ENCODE measurements at regions not wholly inside any gene's neighbourhood (a gene's known extent, or its start where the extent isn't known, plus 50 kb on each side); places are given as distances from the start of the nearest gene placed in this dataset.
A peak's percentile ranks its signal among the peaks of the same experiment; 100 is the strongest.

- no peak overlapping the region for H3K4me3 ChIP-seq
- H4K20me1 ChIP-seq (ENCODE audit: insufficient read depth, poor library complexity, severe bottlenecking) = no peaks in the 10 kb centered on the region
- no peaks in the 10 kb centered on the region for H3K36me3 ChIP-seq (replicated peaks; ENCODE audit: insufficient read depth, low read depth)
- H3K27ac ChIP-seq = no peak overlapping the region
- no peak overlapping the region for H2AFZ ChIP-seq
- no peak for TF ChIP-seq EZH2phosphoT487 (IDR thresholded peaks at IDR 0.05; ENCODE audit: low read depth, severe bottlenecking, unreplicated experiment)
- TF ChIP-seq EZH2 (IDR thresholded peaks at IDR 0.05; ENCODE audit: borderline replicate concordance) = no peak
- TF ChIP-seq CTCF (IDR thresholded peaks at IDR 0.05; ENCODE audit: poor library complexity) = peak; percentile 28
- H3K9me3 ChIP-seq (ENCODE audit: low read depth) = no peaks in the 10 kb centered on the region
- DNase-seq (ENCODE audit: low spot score) = peak; percentile 22
- H3K9me2 ChIP-seq (replicated peaks; ENCODE audit: insufficient read depth) = no peaks in the 10 kb centered on the region
- H3K4me1 ChIP-seq (ENCODE audit: insufficient read depth) = no peaks in the 10 kb centered on the region
- no peaks in the 10 kb centered on the region for H3K79me2 ChIP-seq
- H3K27me3 ChIP-seq = no peaks in the 10 kb centered on the region
- H3K4me2 ChIP-seq = no peak overlapping the region
Measured at GRCh38 chr3:154040283-154040682, 80.9 kb upstream of the ARHGEF26 start.

- Histone ChIP-seq H3K27me3 (no peaks in the 10 kb centered on the region), H3K36me3 (replicated peaks; ENCODE audit: insufficient read depth, low read depth) (no peaks in the 10 kb centered on the region), H3K9me2 (replicated peaks; ENCODE audit: insufficient read depth) (no peaks in the 10 kb centered on the region), H4K20me1 (ENCODE audit: insufficient read depth, poor library complexity, severe bottlenecking) (no peaks in the 10 kb centered on the region), H3K4me2 (no peak overlapping the region), H3K9me3 (ENCODE audit: low read depth) (no peaks in the 10 kb centered on the region), H2AFZ (no peak overlapping the region), H3K4me3 (no peak overlapping the region), H3K4me1 (ENCODE audit: insufficient read depth) (no peaks in the 10 kb centered on the region), H3K27ac (no peak overlapping the region), H3K79me2 (no peaks in the 10 kb centered on the region)
- WGBS (ENCODE audit: low lambda C conversion rate, missing lambda C conversion rate) = 67% methylated on average over 2 of the region's 2 CpGs
- no peak for DNase-seq (ENCODE audit: low spot score)
- TF ChIP-seq EZH2 (IDR thresholded peaks at IDR 0.05; ENCODE audit: borderline replicate concordance) (no peak), EZH2phosphoT487 (IDR thresholded peaks at IDR 0.05; ENCODE audit: low read depth, severe bottlenecking, unreplicated experiment) (no peak), CTCF (IDR thresholded peaks at IDR 0.05; ENCODE audit: poor library complexity) (no peak)
Measured at GRCh38 chr3:154044671-154045070, 76.5 kb upstream of the ARHGEF26 start.

GRCh38 chr3:154050216-154050615 is 71.0 kb upstream of the ARHGEF26 start:
- TF ChIP-seq EZH2phosphoT487 (IDR thresholded peaks at IDR 0.05; ENCODE audit: low read depth, severe bottlenecking, unreplicated experiment) (no peak), EZH2 (IDR thresholded peaks at IDR 0.05; ENCODE audit: borderline replicate concordance) (no peak), CTCF (IDR thresholded peaks at IDR 0.05; ENCODE audit: poor library complexity) (no peak)
- Histone ChIP-seq H3K27me3 (no peaks in the 10 kb centered on the region), H3K9me2 (replicated peaks; ENCODE audit: insufficient read depth) (no peaks in the 10 kb centered on the region), H3K9me3 (ENCODE audit: low read depth) (no peaks in the 10 kb centered on the region), H3K79me2 (no peaks in the 10 kb centered on the region), H3K36me3 (replicated peaks; ENCODE audit: insufficient read depth, low read depth) (no peaks in the 10 kb centered on the region), H3K27ac (no peak overlapping the region), H3K4me3 (no peak overlapping the region), H4K20me1 (ENCODE audit: insufficient read depth, poor library complexity, severe bottlenecking) (no peaks in the 10 kb centered on the region), H3K4me1 (ENCODE audit: insufficient read depth) (no peaks in the 10 kb centered on the region), H2AFZ (no peak overlapping the region), H3K4me2 (no peak overlapping the region)
- DNase-seq (ENCODE audit: low spot score) = no peak

GRCh38 chr3:154050766-154051165 is 70.4 kb upstream of the ARHGEF26 start:
- no peaks in the 10 kb centered on the region for H3K79me2 ChIP-seq
- no peak overlapping the region for H3K4me3 ChIP-seq
- no peak for DNase-seq (ENCODE audit: low spot score)
- TF ChIP-seq EZH2phosphoT487 (IDR thresholded peaks at IDR 0.05; ENCODE audit: low read depth, severe bottlenecking, unreplicated experiment) (no peak), CTCF (IDR thresholded peaks at IDR 0.05; ENCODE audit: poor library complexity) (no peak), EZH2 (IDR thresholded peaks at IDR 0.05; ENCODE audit: borderline replicate concordance) (no peak)
- no peaks in the 10 kb centered on the region for H3K4me1 ChIP-seq (ENCODE audit: insufficient read depth)
- H2AFZ ChIP-seq = no peak overlapping the region
- H3K9me3 ChIP-seq (ENCODE audit: low read depth) = no peaks in the 10 kb centered on the region
- H3K9me2 ChIP-seq (replicated peaks; ENCODE audit: insufficient read depth) = no peaks in the 10 kb centered on the region
- H3K4me2 ChIP-seq = no peak overlapping the region
- no peaks in the 10 kb centered on the region for H4K20me1 ChIP-seq (ENCODE audit: insufficient read depth, poor library complexity, severe bottlenecking)
- H3K36me3 ChIP-seq (replicated peaks; ENCODE audit: insufficient read depth, low read depth) = no peaks in the 10 kb centered on the region
- H3K27ac ChIP-seq = no peak overlapping the region
- no peaks in the 10 kb centered on the region for H3K27me3 ChIP-seq
